Mononuclear cell (primary cell): ENCODE measurements at regions not wholly inside any gene's neighbourhood (a gene's known extent, or its start where the extent isn't known, plus 50 kb on each side); places are given as distances from the start of the nearest gene placed in this dataset.

Source experiments
- H3K27me3 ChIP-seq: 2 replicates; pipeline ENCODE4 v1.6.0; 2011; ENCODE audit warnings: low read length, control low read depth; ENCODE audit not compliant: insufficient read depth
- H3K4me1 ChIP-seq: 2 replicates; pipeline ENCODE4 v1.5.1; 2011; ENCODE audit warnings: mild to moderate bottlenecking, low read length, control low read depth; ENCODE audit not compliant: insufficient read depth
- H3K4me3 ChIP-seq: 2 replicates; pipeline ENCODE4 v1.5.1; 2011; ENCODE audit warnings: mild to moderate bottlenecking, low read length, moderate library complexity
- H3K9me3 ChIP-seq: 2 replicates; pipeline ENCODE4 v1.5.1; 2011; ENCODE audit warnings: low read depth, mild to moderate bottlenecking, control low read depth, low read length

DNA sequence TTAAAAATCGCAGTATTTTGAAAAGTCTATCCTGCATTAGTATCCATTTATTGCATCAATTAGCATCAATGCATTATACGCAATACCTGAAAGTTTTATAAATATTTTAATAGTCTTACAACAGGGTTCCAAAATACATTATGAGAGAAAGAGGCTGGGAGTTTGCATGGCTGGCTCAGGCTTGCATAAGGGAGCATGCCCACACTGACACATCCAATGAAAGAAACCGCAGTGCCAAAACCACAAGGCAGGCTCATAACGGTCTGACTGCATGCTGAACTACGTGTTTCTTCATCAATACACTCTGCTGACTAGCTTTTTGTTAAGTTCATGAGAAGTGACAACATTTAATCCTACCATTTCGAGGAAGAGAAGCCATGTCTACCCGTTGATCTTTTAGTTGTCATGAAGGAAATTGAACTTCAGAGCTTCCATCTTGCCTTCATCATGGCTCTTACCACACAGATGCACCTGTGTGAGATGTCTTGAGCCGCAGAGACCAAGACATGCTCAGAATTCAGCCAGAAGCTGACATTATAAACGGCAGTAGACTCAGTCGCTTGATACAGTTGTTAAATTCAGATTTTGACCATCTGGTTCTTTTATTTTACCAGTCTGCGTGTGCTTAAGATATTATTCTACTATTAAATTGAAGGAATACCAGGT lies 168.8 kb upstream of the FRG1 start:
- Histone ChIP-seq H3K4me1 (no peaks in the 10 kb centered on the region), H3K9me3 (no peaks in the 10 kb centered on the region), H3K27me3 (no peaks in the 10 kb centered on the region), H3K4me3 (no peak overlapping the region)

DNA sequence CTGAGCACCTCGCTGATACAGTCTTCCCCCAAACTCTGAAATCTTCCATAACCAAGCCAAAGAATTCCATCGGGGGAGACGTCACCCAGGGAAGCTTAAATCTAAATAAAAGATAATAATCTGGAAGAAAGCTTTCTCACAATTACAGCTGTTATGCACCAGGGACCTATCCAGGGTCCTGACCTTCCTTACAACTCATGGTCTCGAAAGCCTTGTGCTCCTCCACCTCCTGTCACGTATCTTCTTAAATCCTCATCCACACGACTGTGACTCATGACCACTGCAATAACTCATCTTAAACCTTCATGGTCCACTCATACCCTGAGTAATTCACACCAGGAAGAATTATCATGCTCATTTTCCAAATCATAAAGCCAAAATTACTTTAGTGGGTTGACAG lies 166.8 kb upstream of the FRG1 start:
- no peaks in the 10 kb centered on the region for H3K4me1 ChIP-seq
- no peak overlapping the region for H3K4me3 ChIP-seq
- H3K9me3 ChIP-seq = no peaks in the 10 kb centered on the region
- H3K27me3 ChIP-seq = no peaks in the 10 kb centered on the region

DNA sequence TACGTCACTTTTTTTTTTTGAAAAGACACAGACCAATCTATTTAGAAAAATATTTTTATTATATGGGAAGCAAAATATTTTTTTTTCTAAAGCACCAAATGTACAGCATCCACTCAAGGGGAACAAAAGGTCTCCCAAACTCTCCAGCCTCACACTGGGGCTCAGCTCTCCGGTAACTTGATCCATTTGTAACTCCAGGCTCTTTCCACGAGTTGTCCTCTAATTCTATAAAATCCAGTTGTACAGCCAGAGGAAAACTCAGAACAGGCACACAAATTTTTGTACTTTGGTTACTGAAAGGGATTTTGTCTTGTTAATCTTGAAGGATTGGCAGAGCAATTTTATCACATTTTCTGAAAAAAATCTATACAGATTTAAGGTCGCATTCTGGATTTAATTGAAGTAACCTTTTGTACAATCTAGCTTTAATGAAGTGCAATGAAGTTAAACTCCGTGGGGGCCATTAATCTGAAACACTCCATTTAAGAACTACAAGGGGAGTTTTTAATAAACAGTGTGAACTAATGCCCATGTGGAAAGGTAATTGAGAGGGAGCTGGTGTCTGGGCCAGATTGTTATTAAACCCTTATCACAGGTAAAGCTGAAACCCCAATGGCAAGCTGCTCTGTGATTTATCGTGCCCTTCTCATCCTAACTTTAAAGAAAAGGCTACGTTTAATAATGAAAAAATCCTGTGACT lies 161.2 kb upstream of the FRG1 start:
- no peaks in the 10 kb centered on the region for H3K9me3 ChIP-seq
- no peak overlapping the region for H3K4me3 ChIP-seq

GRCh38 chr4:189780391-189780790 lies 160.3 kb upstream of the FRG1 start:
- H3K4me3 ChIP-seq = no peak overlapping the region
- no peaks in the 10 kb centered on the region for H3K4me1 ChIP-seq
- H3K9me3 ChIP-seq = no peaks in the 10 kb centered on the region
- no peaks in the 10 kb centered on the region for H3K27me3 ChIP-seq

More for the DNA sequence above, 161.2 kb upstream of the FRG1 start:
- no peaks in the 10 kb centered on the region for H3K27me3 ChIP-seq
- no peaks in the 10 kb centered on the region for H3K4me1 ChIP-seq

- H3K9me3 ChIP-seq = no peaks in the 10 kb centered on the region
- H3K4me3 ChIP-seq = no peak overlapping the region
- no peaks in the 10 kb centered on the region for H3K27me3 ChIP-seq
- no peaks in the 10 kb centered on the region for H3K4me1 ChIP-seq
Observed at GRCh38 chr4:189784651-189785050, 156.0 kb upstream of the FRG1 start.

DNA sequence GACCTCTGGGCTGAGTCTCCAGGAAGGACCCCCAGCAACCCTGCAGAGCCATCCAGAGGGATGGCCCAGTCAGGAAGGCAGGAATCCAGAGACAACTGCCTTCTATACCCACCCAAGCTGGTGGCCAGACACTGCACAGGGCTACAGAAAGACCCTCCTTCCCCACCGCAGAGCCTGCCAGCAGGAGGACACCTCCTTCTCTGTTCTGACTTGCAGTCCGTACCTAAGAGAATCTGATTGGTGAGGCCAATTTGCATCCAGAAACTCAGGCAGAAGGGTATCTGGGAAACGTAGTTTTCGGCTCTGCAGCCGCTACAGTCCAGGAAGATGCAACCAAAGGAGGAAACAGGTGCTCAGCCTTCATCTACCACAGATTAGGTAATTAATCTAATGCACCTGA lies 155.4 kb upstream of the FRG1 start:
- no peaks in the 10 kb centered on the region for H3K4me1 ChIP-seq

DNA sequence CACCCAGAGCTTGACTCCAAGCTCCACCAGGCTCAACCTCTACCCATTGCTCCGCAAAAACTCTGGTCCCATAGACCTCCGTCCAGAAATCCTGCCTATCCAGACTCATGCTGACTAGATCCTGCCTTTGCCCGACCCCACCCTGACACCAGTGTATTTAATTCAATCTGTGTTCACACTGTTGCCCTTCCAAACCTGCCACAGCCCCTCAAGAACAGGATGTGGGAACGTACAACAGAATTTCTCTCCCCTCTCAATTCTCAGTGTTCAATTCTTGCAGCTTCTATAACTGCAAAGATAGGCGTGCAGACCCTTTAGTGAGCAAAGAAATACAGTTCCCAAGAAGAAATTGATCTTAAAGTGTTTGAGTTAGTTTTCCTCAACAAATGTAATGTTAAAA lies 154.2 kb upstream of the FRG1 start:
- Histone ChIP-seq H3K4me3 (no peak overlapping the region), H3K4me1 (no peaks in the 10 kb centered on the region), H3K9me3 (no peaks in the 10 kb centered on the region), H3K27me3 (no peaks in the 10 kb centered on the region)

More for the DNA sequence above, 155.4 kb upstream of the FRG1 start:
- no peaks in the 10 kb centered on the region for H3K27me3 ChIP-seq
- no peaks in the 10 kb centered on the region for H3K9me3 ChIP-seq
- H3K4me3 ChIP-seq = no peak overlapping the region

- Histone ChIP-seq H3K4me3 (no peak overlapping the region), H3K9me3 (no peaks in the 10 kb centered on the region), H3K4me1 (no peaks in the 10 kb centered on the region), H3K27me3 (no peaks in the 10 kb centered on the region)
Observed at GRCh38 chr4:189787216-189788031, 153.2 kb upstream of the FRG1 start.

GRCh38 chr4:189792924-189793618 lies 147.6 kb upstream of the FRG1 start:
- H3K27me3 ChIP-seq = no peaks in the 10 kb centered on the region
- no peak overlapping the region for H3K4me3 ChIP-seq
- H3K4me1 ChIP-seq = peaks cover 5% of the 10 kb centered on the region
- H3K9me3 ChIP-seq = no peaks in the 10 kb centered on the region

DNA sequence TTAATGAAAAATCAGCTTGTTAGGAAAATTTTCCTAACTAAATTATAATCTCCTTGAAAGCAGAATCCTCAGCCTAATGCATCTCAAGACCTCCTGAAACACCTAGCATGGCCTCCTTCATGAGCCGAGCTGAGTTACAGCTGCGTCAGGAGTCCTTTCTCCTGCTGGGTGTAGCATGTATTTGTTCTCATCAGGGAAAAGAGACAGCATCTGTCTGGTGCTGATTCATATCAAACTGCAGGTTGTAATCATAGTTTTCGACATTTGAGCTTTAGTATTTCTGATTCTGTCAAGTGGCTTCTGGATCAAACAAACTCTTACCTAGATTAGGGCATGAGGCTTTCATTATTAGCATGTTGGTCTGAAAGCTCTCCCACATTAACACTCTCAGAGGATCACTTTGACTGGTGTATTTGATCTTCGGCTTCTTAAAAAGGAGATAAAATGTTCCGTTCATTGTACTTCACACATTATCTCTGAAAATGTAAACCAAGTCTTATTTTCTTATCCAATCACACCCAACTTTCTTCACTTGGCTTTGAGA lies 140.1 kb upstream of the FRG1 start:
- no peaks in the 10 kb centered on the region for H3K27me3 ChIP-seq
- H3K4me1 ChIP-seq = no peaks in the 10 kb centered on the region
- H3K4me3 ChIP-seq = no peak overlapping the region
- H3K9me3 ChIP-seq = no peaks in the 10 kb centered on the region

DNA sequence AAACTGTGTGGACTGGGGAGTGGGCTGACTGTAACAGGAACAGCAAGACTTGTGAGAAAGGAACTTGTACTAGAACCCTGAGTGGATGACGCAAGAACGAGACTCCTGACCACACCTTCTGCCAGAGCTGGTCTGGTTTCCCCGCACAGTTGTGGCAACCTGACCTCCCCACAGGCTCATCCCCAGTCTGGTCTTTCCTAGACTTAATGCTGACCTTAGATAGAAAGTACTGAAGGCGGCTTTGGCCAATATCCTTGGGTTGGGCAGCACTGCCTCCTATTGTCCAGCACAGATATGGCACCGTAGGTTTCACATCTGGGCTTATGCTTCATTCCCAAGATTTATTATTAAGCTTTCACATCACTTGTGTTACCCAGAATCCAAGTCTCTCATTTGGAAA lies 137.8 kb upstream of the FRG1 start:
- no peak overlapping the region for H3K4me3 ChIP-seq
- H3K9me3 ChIP-seq = no peaks in the 10 kb centered on the region
- H3K4me1 ChIP-seq = no peaks in the 10 kb centered on the region
- no peaks in the 10 kb centered on the region for H3K27me3 ChIP-seq

DNA sequence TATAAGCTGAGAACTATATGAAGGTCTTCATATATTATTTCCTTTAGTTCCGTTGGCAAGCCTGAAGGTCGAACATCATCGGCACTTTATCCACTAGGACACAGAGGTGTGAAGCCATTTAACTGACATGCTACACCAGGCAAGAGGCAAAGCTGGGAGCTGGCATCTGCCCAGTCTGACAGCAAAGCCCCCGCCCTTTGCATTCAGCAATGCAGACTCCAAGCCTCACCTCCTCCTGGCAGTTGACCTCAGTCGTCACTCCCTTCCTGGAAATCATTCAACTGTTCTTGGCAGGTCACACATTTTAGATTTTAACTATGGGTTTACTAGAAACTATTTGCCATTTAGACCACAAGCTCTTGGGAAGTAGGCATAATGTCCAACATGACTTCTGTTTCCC lies 135.8 kb upstream of the FRG1 start:
- H3K4me1 ChIP-seq = no peaks in the 10 kb centered on the region
- H3K4me3 ChIP-seq = no peak overlapping the region
- no peaks in the 10 kb centered on the region for H3K9me3 ChIP-seq
- H3K27me3 ChIP-seq = no peaks in the 10 kb centered on the region

DNA sequence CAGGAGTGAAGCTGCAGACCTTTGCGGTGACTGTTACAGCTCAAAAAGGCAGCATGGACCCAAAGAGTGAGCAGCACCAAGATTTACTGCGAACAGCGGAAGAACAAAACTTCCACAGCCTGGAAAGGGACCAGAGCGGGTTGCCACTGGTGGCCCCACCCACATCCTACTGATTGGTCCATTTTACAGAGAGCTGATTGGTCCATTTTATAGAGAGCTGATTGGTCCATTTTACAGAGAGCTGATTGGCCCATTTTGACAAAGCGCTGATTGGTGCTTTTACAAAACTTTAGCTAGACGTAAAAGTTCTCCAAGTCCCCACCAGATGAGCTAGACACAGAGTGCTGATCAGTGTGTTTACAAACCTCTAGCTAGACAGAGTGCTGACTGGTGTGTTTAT lies 134.2 kb upstream of the FRG1 start:
- Histone ChIP-seq H3K4me1 (no peaks in the 10 kb centered on the region), H3K4me3 (no peak overlapping the region), H3K27me3 (no peaks in the 10 kb centered on the region), H3K9me3 (no peaks in the 10 kb centered on the region)

GRCh38 chr4:189807031-189807430 lies 133.6 kb upstream of the FRG1 start:
- no peaks in the 10 kb centered on the region for H3K9me3 ChIP-seq
- no peaks in the 10 kb centered on the region for H3K4me1 ChIP-seq
- no peak overlapping the region for H3K4me3 ChIP-seq
- H3K27me3 ChIP-seq = no peaks in the 10 kb centered on the region
